Upper lobe of left lung (tissue), 6 donors: ENCODE measurements at regions not wholly inside any gene's neighbourhood (a gene's known extent, or its start where the extent isn't known, plus 50 kb on each side); places are given as distances from the start of the nearest gene placed in this dataset.

Source experiments
- ATAC-seq, 2 donors: fragments of 200-7000 bp; cut with Tn5 transposase; one replicate each; pipeline ENCODE4 v1.9.1; 2022; ENCODE audit warnings: mild to moderate bottlenecking in 2 of 2, moderate library complexity in 2 of 2; ENCODE audit not compliant: low FRiP score in 2 of 2
- DNase-seq, 2 donors: peaks; one replicate each; pipeline ENCODE4 v3.0.0-alpha.2; 2019 to 2020
- H3K27ac ChIP-seq, 4 donors: fragments of 200-600 bp; sonication (generic); one replicate each; pipeline ENCODE4 v1.5.1; 2016 to 2019
- H3K27me3 ChIP-seq, 4 donors: fragments of 200-600 bp; sonication (generic); one replicate each; pipeline ENCODE4 v1.5.1; 2017 to 2019
- H3K36me3 ChIP-seq, 4 donors: fragments of 200-600 bp; sonication (generic); one replicate each; pipeline ENCODE4 v1.5.1; 2016 to 2019
- H3K4me1 ChIP-seq, 4 donors: fragments of 200-600 bp; sonication (generic); one replicate each; pipeline ENCODE4 v1.5.1; 2018 to 2019
- H3K4me3 ChIP-seq, 4 donors: fragments of 200-600 bp; sonication (generic); one replicate each; pipeline ENCODE4 v1.5.1; 2017 to 2019; ENCODE audit warnings: mild to moderate bottlenecking in 2 of 4, moderate library complexity in 1 of 4
- H3K9me3 ChIP-seq, 4 donors: fragments of 200-600 bp; sonication (generic); one replicate each; pipeline ENCODE4 v1.5.1; 2018 to 2019
- EP300 ChIP-seq, 4 donors: sonication (generic); formaldehyde crosslinking; IDR thresholded peaks; one replicate each; pipeline ENCODE4 v1.5.1; 2017; ENCODE audit warnings: antibody characterized with exemption in 4 of 4, control low read depth in 2 of 4
- POLR2A ChIP-seq, 4 donors: fragments of 450-650 bp; IDR thresholded peaks; one replicate each; pipeline ENCODE4 v1.5.1; 2016 to 2017; ENCODE audit warnings: antibody characterized with exemption in 4 of 4, mild to moderate bottlenecking in 2 of 4
- POLR2AphosphoS5 ChIP-seq, 2 donors: sonication (generic); formaldehyde crosslinking; IDR thresholded peaks; one replicate each; pipeline ENCODE4 v1.5.1; 2017; ENCODE audit warnings: antibody characterized with exemption in 2 of 2
- WGBS, 2 donors: methylation state at CpG; one replicate each; pipeline ENCODE4 v1.1.5; 2017 to 2018; 5-methylcytosine and 5-hydroxymethylcytosine counted together
- TF ChIP-seq, protein P1 (sequence below), 6 experiments: fragments of 450-650 bp in 4 of 6; fragments of 200-600 bp in 2 of 6; sonication (generic) in 2 of 6; IDR thresholded peaks; one replicate each; pipeline ENCODE4 v1.5.1; 2016 to 2019; ENCODE audit warnings: antibody characterized with exemption in 6 of 6
- donor health status: DM: no; HTN: no; CAD: no; lungs with moderate emphysema.
- donor health status: DM: no; HTN: yes; CAD: no; lungs with severe emphysema.

DNA sequence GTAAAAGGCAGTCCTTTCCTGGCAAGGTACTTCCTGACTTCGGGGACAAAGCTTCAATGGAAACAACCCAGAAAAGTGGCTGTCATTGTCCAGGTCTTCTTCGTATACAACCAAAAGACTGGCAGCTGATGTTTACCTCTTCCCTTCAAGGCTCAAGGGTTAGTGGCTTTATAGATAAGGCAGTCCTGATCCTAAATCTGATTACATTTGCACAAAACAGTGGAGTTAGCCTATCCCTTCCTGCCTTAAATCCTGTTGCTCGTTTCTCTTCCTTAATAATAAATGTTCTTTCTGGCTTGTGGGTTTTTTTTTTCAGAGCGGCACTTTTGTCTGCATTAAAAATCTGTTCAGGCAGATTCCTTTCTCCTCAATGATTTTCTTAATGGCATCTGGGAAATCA lies 169.3 kb upstream of the KCTD3 start:
- Histone ChIP-seq H3K36me3 (no peaks in the 10 kb centered on the region), H3K27me3 (no peaks in the 10 kb centered on the region), H3K27ac (peak overlapping the region in 1 of 4 donors; percentile 71), H3K4me3 (no peak overlapping the region), H3K4me1 (peaks cover 0 to 4% (median 0%) of the 10 kb centered on the region in 4 donors), H3K9me3 (no peaks in the 10 kb centered on the region)
- DNase-seq = no peak
- 9 to 16% methylated on average over 4 of the region's 4 CpGs for WGBS, 2 donors
- TF ChIP-seq EP300 (IDR thresholded peaks at IDR 0.05) (no peak), POLR2A (IDR thresholded peaks at IDR 0.05) (no peak), POLR2AphosphoS5 (IDR thresholded peaks at IDR 0.05) (peak in 1 of 2 donors; percentile 42)
- TF ChIP-seq, protein P1, sequence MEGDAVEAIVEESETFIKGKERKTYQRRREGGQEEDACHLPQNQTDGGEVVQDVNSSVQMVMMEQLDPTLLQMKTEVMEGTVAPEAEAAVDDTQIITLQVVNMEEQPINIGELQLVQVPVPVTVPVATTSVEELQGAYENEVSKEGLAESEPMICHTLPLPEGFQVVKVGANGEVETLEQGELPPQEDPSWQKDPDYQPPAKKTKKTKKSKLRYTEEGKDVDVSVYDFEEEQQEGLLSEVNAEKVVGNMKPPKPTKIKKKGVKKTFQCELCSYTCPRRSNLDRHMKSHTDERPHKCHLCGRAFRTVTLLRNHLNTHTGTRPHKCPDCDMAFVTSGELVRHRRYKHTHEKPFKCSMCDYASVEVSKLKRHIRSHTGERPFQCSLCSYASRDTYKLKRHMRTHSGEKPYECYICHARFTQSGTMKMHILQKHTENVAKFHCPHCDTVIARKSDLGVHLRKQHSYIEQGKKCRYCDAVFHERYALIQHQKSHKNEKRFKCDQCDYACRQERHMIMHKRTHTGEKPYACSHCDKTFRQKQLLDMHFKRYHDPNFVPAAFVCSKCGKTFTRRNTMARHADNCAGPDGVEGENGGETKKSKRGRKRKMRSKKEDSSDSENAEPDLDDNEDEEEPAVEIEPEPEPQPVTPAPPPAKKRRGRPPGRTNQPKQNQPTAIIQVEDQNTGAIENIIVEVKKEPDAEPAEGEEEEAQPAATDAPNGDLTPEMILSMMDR (IDR thresholded peaks at IDR 0.05) = no peak
- ATAC-seq = no peak

DNA sequence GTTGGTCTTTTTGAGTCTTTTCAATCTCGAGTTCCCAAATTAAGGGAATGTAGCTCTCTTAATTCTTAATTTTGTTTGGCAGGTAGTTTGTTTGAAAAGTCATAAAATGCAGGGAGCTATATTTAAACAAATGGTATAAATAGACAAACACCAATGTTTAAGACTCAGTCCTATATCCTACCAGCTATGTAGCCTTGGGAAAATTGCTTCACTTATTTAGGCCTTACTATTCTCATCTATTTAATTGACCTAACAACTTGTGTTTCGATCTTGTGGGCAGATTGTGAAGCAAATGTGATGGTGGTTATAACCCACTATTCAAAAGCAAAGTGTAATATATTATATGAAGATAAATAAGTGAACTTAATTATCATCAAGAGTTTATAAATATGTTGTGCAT lies 167.3 kb upstream of the KCTD3 start:
- TF ChIP-seq POLR2A (IDR thresholded peaks at IDR 0.05) (no peak), POLR2AphosphoS5 (IDR thresholded peaks at IDR 0.05) (no peak), EP300 (IDR thresholded peaks at IDR 0.05) (no peak)
- TF ChIP-seq, protein P1 (IDR thresholded peaks at IDR 0.05) = no peak
- Histone ChIP-seq H3K4me3 (no peak overlapping the region), H3K27me3 (no peaks in the 10 kb centered on the region), H3K9me3 (no peaks in the 10 kb centered on the region), H3K4me1 (peaks cover 0 to 4% (median 0%) of the 10 kb centered on the region in 4 donors), H3K27ac (no peak overlapping the region), H3K36me3 (no peaks in the 10 kb centered on the region)
- ATAC-seq (no peak), DNase-seq (no peak)
- 84 to 85% methylated on average over 2 of the region's 2 CpGs for WGBS, 2 donors

DNA sequence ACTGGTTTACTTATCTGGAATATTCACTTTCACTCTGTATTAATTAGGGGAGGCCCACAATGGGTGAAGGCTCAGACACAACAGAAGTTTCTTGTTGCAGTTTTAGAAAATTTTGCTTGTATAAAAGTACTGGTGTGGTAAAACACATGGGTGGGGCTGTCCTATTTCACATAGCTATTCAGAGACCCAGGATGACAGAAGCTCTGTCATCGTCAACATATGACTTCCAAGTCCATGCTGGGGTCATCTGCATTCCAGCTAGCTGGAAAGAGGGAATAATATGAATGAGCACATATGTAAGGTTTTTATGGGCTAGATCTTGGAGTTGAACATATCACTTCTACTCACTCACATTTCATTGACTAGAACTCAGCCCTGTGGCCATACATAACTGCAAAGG lies 166.4 kb upstream of the KCTD3 start:
- H3K27me3 ChIP-seq = no peaks in the 10 kb centered on the region
- H3K27ac ChIP-seq = no peak overlapping the region
- TF ChIP-seq EP300 (IDR thresholded peaks at IDR 0.05) (no peak), POLR2AphosphoS5 (IDR thresholded peaks at IDR 0.05) (no peak), POLR2A (IDR thresholded peaks at IDR 0.05) (no peak)
- TF ChIP-seq, protein P1 (IDR thresholded peaks at IDR 0.05) = no peak
- DNase-seq = no peak
- ATAC-seq = no peak
- H3K4me3 ChIP-seq = no peak overlapping the region
- no peaks in the 10 kb centered on the region for H3K9me3 ChIP-seq
- H3K36me3 ChIP-seq = no peaks in the 10 kb centered on the region
- peaks cover 0 to 4% (median 0%) of the 10 kb centered on the region in 4 donors for H3K4me1 ChIP-seq
- 80 to 85% methylated on average over 1 of the region's 1 CpG for WGBS, 2 donors

DNA sequence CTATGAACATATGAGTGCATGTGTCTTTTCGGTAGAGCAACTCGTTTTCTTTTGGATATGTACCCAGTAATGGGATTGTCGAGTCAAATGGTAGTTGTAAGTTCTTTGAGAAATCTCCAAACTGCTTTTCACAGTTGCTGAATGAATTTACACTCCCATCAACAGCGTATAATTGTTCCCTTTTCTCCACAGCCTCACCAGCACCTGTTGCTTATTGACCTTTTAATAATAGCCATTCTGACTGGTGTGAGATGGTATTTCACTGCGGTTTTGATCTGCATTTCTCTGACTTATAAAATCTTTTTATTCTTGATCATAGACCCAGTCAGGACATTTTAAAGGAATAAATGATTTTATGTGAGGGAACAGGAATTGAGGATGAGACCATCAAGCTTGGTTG lies 165.0 kb upstream of the KCTD3 start:
- Histone ChIP-seq H3K36me3 (no peaks in the 10 kb centered on the region), H3K4me3 (no peak overlapping the region), H3K27me3 (no peaks in the 10 kb centered on the region), H3K4me1 (peaks cover 0 to 4% (median 0%) of the 10 kb centered on the region in 4 donors), H3K27ac (no peak overlapping the region), H3K9me3 (no peaks in the 10 kb centered on the region)
- DNase-seq = no peak
- WGBS, 2 donors = 92% methylated on average over 5 of the region's 5 CpGs
- no peak for TF ChIP-seq POLR2A (IDR thresholded peaks at IDR 0.05)
- TF ChIP-seq, protein P1 (IDR thresholded peaks at IDR 0.05) = no peak
- TF ChIP-seq POLR2AphosphoS5 (IDR thresholded peaks at IDR 0.05) = no peak
- no peak for TF ChIP-seq EP300 (IDR thresholded peaks at IDR 0.05)
- ATAC-seq = no peak

DNA sequence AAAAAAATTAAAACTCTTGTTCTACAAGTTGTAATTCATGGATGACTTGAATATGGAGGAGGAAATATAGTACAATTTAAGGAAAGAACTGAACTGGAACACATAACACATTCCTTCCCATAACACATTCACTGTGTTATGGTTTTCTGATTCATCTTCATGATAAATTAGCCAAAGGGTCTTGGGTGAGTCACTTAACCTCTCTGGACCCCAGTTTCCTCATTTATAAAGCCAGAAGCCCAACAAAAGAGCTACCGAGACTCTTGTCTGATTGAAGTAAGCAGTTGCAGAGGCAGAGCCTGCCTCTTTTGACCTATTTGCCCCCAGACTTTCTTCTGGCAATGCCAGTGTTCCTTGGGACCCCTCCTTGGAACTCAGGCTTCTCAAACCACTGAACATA lies 161.9 kb upstream of the KCTD3 start:
- Histone ChIP-seq H3K27ac (no peak overlapping the region), H3K9me3 (no peaks in the 10 kb centered on the region), H3K4me1 (no peaks in the 10 kb centered on the region), H3K4me3 (no peak overlapping the region), H3K27me3 (no peaks in the 10 kb centered on the region), H3K36me3 (no peaks in the 10 kb centered on the region)
- no peak for DNase-seq
- WGBS, 2 donors = 53 to 70% methylated on average over 1 of the region's 1 CpG
- ATAC-seq = no peak
- TF ChIP-seq POLR2A (IDR thresholded peaks at IDR 0.05) (no peak), EP300 (IDR thresholded peaks at IDR 0.05) (no peak)
- TF ChIP-seq, protein P1 (IDR thresholded peaks at IDR 0.05) = no peak
